GM13977 (cell line): ENCODE measurements at regions not wholly inside any gene's neighbourhood (a gene's known extent, or its start where the extent isn't known, plus 50 kb on each side); places are given as distances from the start of the nearest gene placed in this dataset.

ENCODE experiments used
- DNase-seq: peaks from one replicate; pipeline ENCODE4 v3.0.0; 2012; ENCODE audit warnings: low spot score
- in situ Hi-C: fragments of 300-500 bp; cut with MboI; formaldehyde crosslinking; loops from one replicate; pipeline ENCODE4 v1.12.0; 2022; ENCODE audit warnings: low sequenced_read_pairs, low pct_unique_long_range_greater_than_20kb, mixed read lengths, inconsistent platforms; ENCODE audit not compliant: unreplicated experiment
- TF ChIP-seq, protein P1 (sequence below): IDR thresholded peaks from 2 replicates; pipeline ENCODE4 v1.5.1; 2012; ENCODE audit warnings: mild to moderate bottlenecking, control low read depth; ENCODE audit not compliant: insufficient read depth; ENCODE audit errors: extremely low read depth, missing control alignments

GRCh38 chr5:125226825-125227224, 480.4 kb upstream of the ZNF608 start:
- no peak for DNase-seq
- TF ChIP-seq, protein P1, sequence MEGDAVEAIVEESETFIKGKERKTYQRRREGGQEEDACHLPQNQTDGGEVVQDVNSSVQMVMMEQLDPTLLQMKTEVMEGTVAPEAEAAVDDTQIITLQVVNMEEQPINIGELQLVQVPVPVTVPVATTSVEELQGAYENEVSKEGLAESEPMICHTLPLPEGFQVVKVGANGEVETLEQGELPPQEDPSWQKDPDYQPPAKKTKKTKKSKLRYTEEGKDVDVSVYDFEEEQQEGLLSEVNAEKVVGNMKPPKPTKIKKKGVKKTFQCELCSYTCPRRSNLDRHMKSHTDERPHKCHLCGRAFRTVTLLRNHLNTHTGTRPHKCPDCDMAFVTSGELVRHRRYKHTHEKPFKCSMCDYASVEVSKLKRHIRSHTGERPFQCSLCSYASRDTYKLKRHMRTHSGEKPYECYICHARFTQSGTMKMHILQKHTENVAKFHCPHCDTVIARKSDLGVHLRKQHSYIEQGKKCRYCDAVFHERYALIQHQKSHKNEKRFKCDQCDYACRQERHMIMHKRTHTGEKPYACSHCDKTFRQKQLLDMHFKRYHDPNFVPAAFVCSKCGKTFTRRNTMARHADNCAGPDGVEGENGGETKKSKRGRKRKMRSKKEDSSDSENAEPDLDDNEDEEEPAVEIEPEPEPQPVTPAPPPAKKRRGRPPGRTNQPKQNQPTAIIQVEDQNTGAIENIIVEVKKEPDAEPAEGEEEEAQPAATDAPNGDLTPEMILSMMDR, result no peak
- in situ Hi-C loops, result no loop called here

- in situ Hi-C loops, result no loop called here
- no peak for DNase-seq
- TF ChIP-seq, protein P1, result peak; percentile 19
Observed at GRCh38 chr5:125227333-125228095, 481.1 kb upstream of the ZNF608 start.

GRCh38 chr5:125228363-125229070, 482.1 kb upstream of the ZNF608 start:
- TF ChIP-seq, protein P1, result no peak
- in situ Hi-C loops, result no loop called here
- no peak for DNase-seq

DNA sequence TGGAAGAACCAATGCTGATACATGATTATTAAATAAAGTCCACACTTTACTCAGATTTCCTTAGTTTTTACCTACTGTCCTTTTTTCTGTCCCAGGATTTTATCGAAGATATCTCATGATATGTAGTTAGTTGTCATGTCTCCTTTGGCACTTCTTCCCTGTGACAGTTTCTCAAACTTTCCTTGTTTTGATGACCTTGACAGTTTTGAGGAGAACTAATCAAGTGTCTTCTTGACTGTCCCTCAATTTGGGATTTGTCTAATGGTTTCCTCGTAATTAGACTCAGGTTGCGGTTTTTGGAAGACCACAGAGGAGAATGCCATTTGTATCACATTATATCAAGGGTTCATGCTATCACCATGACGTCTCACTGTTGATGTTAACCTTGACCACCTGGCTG, 483.1 kb upstream of the ZNF608 start:
- in situ Hi-C loops, result no loop called here
- DNase-seq, result no peak
- TF ChIP-seq, protein P1, result no peak

DNA sequence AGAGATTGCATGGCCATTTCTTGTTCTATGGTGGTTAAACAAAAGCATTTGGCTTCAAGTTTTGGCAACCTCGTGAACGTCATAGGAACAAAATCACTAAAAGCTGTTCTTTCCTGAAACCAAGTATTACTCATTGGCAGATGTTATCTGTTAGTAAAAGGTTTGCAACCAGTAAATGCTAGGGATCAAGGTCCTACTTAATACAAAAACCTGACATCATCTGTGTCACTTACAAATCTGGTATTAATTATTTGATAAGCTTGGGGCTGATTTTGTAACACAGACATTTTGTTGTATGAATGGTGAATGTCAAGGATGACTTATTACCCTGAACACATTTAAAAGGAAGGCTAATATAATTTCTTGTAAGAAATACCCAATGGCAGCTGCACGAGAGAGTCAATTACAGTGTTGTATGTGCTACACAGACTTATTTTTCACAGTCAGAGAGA, 486.4 kb upstream of the ZNF608 start:
- in situ Hi-C loops, result no loop called here
- TF ChIP-seq, protein P1, result no peak
- DNase-seq, result no peak

GRCh38 chr5:125233944-125234343, 487.5 kb upstream of the ZNF608 start:
- TF ChIP-seq, protein P1, result no peak
- no peak for DNase-seq
- in situ Hi-C loops, result no loop called here
